Kasumi-1 (cell line): ENCODE measurements at regions not wholly inside any gene's neighbourhood (a gene's known extent, or its start where the extent isn't known, plus 50 kb on each side); places are given as distances from the start of the nearest gene placed in this dataset.

ENCODE experiments used
- DNase-seq, 2 experiments: peaks; one replicate each; lab custom pipeline; 2025; lab: John Stamatoyannopoulos, UW

GRCh38 chr6:53417141-53417540 lies 68.4 kb upstream of the ELOVL5 start:
- no peak for DNase-seq

GRCh38 chr6:53413326-53413725 lies 64.6 kb upstream of the ELOVL5 start:
- no peak for DNase-seq

- DNase-seq = no peak
Observed at GRCh38 chr6:53412751-53413150, 64.0 kb upstream of the ELOVL5 start.

- DNase-seq = no peak
Observed at GRCh38 chr6:53412021-53412715, 63.4 kb upstream of the ELOVL5 start.

GRCh38 chr6:53411451-53411850 lies 62.7 kb upstream of the ELOVL5 start:
- DNase-seq = no peak

- DNase-seq = peak; percentile 26 to 32
Observed at GRCh38 chr6:53410508-53411258, 61.9 kb upstream of the ELOVL5 start.

- no peak for DNase-seq
Observed at GRCh38 chr6:53408826-53409225, 60.1 kb upstream of the ELOVL5 start.

- DNase-seq = no peak
Observed at GRCh38 chr6:53399027-53399344, 50.2 kb upstream of the ELOVL5 start.

- DNase-seq = no peak
Observed at GRCh38 chr6:53398247-53399026, 49.7 kb upstream of the ELOVL5 start.
